Parathyroid adenoma (tissue), 2 donors: ENCODE measurements at regions not wholly inside any gene's neighbourhood (a gene's known extent, or its start where the extent isn't known, plus 50 kb on each side); places are given as distances from the start of the nearest gene placed in this dataset.

Experiments used
- H2AFZ ChIP-seq: fragments of 300-600 bp; sonication (generic); one replicate; pipeline ENCODE4 v1.7.0; 2017; ENCODE audit warnings: antibody characterized with exemption, mild to moderate bottlenecking
- H3K27ac ChIP-seq: fragments of 300-600 bp; sonication (generic); one replicate; pipeline ENCODE4 v1.7.0; 2017
- H3K27me3 ChIP-seq: fragments of 300-600 bp; sonication (generic); one replicate; pipeline ENCODE4 v1.7.0; 2017; ENCODE audit warnings: low read length; ENCODE audit not compliant: control insufficient read depth, insufficient read depth
- H3K36me3 ChIP-seq: fragments of 300-600 bp; sonication (generic); one replicate; pipeline ENCODE4 v1.7.0; 2017; ENCODE audit warnings: low read length; ENCODE audit not compliant: control insufficient read depth, insufficient read depth
- H3K4me1 ChIP-seq: fragments of 300-600 bp; sonication (generic); one replicate; pipeline ENCODE4 v1.7.0; 2017; ENCODE audit warnings: control low read depth
- H3K4me2 ChIP-seq: fragments of 300-600 bp; sonication (generic); one replicate; pipeline ENCODE4 v1.7.0; 2017; ENCODE audit warnings: low read length
- H3K4me3 ChIP-seq: fragments of 300-600 bp; sonication (generic); one replicate; pipeline ENCODE4 v1.7.0; 2017; ENCODE audit warnings: low read depth, low read length
- H3K79me2 ChIP-seq: fragments of 300-600 bp; sonication (generic); one replicate; pipeline ENCODE4 v1.7.0; 2017; ENCODE audit warnings: control low read depth
- H3K9ac ChIP-seq: fragments of 300-600 bp; sonication (generic); one replicate; pipeline ENCODE4 v1.7.0; 2017; ENCODE audit warnings: mild to moderate bottlenecking
- H3K9me3 ChIP-seq: fragments of 300-600 bp; sonication (generic); one replicate; pipeline ENCODE4 v1.7.0; 2017; ENCODE audit warnings: low read length; ENCODE audit not compliant: control insufficient read depth
- TF ChIP-seq, protein P1 (sequence below): fragments of 300-600 bp; sonication (generic); IDR thresholded peaks from one replicate; pipeline ENCODE4 v1.7.0; 2017; ENCODE audit warnings: antibody characterized with exemption, mild to moderate bottlenecking
- donor health status: primary hyperparathyroidism.

- Histone ChIP-seq H3K36me3 (no peaks in the 10 kb centered on the region), H3K4me3 (no peak overlapping the region), H3K4me1 (no peaks in the 10 kb centered on the region), H3K79me2 (no peaks in the 10 kb centered on the region), H3K9ac (no peak overlapping the region), H3K4me2 (no peak overlapping the region), H3K9me3 (no peaks in the 10 kb centered on the region), H2AFZ (no peak overlapping the region), H3K27ac (no peak overlapping the region), H3K27me3 (no peaks in the 10 kb centered on the region)
- TF ChIP-seq, protein P1, sequence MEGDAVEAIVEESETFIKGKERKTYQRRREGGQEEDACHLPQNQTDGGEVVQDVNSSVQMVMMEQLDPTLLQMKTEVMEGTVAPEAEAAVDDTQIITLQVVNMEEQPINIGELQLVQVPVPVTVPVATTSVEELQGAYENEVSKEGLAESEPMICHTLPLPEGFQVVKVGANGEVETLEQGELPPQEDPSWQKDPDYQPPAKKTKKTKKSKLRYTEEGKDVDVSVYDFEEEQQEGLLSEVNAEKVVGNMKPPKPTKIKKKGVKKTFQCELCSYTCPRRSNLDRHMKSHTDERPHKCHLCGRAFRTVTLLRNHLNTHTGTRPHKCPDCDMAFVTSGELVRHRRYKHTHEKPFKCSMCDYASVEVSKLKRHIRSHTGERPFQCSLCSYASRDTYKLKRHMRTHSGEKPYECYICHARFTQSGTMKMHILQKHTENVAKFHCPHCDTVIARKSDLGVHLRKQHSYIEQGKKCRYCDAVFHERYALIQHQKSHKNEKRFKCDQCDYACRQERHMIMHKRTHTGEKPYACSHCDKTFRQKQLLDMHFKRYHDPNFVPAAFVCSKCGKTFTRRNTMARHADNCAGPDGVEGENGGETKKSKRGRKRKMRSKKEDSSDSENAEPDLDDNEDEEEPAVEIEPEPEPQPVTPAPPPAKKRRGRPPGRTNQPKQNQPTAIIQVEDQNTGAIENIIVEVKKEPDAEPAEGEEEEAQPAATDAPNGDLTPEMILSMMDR: no peak
Observed at GRCh38 chr9:16924311-16924915, 53.9 kb upstream of the BNC2 start.

GRCh38 chr9:16921855-16922254, 51.4 kb upstream of the BNC2 start:
- Histone ChIP-seq H2AFZ (no peak overlapping the region), H3K27ac (no peak overlapping the region), H3K79me2 (no peaks in the 10 kb centered on the region), H3K4me3 (no peak overlapping the region), H3K9ac (no peak overlapping the region), H3K36me3 (no peaks in the 10 kb centered on the region), H3K4me1 (no peaks in the 10 kb centered on the region), H3K9me3 (no peaks in the 10 kb centered on the region), H3K4me2 (no peak overlapping the region), H3K27me3 (no peaks in the 10 kb centered on the region)
- TF ChIP-seq, protein P1: no peak
